GM21390 (cell line): ENCODE measurements at regions not wholly inside any gene's neighbourhood (a gene's known extent, or its start where the extent isn't known, plus 50 kb on each side); places are given as distances from the start of the nearest gene placed in this dataset.

Experiments
- ATAC-seq: cut with Tn5 transposase; IDR thresholded peaks from one replicate; pipeline ENCODE4 v1.9.1; 2021; ENCODE audit not compliant: unreplicated experiment

GRCh38 chr18:67241299-67241698, 275.2 kb downstream of the DSEL start:
- no peak for ATAC-seq

DNA sequence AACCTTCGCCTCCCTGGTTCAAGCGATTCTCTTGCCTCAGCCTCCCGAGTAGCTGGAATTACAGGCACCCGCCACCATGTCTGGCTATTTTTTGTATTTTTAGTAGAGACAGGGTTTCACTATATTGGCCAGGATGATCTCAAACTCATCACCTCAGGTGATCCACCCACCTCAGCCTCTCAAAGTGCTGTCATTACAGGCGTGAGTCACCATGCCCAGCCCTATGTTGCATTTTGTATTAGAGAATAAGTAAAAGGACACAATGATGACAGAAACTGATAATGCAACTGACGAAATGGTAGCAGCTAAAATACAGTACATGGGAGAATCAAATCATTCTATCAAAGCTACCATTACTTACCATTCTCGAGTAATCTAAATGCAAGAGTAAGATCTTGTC, 276.7 kb downstream of the DSEL start:
- ATAC-seq, result no peak

DNA sequence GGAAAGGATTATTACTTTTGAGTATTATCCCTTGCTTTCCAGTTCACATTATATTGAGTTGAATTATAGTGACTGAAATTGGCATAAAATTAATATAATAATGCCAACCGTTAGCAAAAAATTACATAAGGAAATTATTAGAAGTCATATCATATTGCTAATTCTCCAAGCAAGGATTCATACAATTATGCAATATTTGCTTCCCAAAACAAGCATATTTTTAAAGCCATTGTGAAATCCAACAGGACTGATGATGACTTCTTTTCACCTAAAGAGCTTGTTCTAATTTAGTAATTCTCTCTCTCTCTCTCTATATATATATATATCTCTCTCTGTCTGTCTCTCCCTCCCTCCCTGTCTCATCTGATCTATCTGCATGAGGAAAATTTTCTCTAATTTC, 283.5 kb downstream of the DSEL start:
- ATAC-seq, result no peak

GRCh38 chr18:67232406-67232805, 284.1 kb downstream of the DSEL start:
- ATAC-seq, result no peak

DNA sequence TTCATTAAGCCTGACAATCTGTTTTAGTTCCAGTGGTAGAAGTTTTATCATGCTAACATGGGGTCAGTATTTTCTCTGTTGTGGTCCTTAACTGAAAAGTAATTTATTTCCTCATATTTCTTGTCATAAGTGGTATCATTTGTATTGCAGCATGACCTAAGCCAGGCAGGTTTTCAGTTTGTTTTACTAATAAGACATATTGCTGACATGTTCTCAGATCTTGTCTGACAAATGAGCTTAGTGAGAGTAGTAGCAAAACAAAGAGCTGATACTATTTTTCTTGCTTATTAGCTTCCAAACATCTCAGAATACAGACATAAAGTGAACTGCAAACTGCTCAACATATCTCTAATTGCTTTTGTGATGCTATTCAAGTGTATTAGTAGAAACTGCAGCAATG, 293.6 kb downstream of the DSEL start:
- ATAC-seq, result no peak

GRCh38 chr18:67219821-67220220, 296.7 kb downstream of the DSEL start:
- no peak for ATAC-seq

DNA sequence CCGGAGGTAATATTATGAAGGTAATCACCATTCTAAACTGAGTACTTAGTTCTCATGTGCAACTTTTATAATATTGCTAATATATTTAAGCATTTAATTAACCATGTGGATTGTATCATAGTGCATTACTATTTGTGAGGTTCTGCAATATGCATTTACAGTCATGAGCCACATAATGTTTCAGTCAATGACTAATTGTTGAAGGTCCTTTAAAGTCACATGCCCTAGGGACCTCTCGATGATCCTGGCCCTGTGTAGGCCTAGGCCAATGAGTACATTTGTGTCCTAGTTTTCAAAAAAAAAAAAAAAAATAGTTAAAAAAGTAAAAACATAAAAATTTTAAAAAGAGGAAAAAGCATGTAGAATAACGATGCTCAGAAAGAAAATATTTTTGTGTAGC, 298.0 kb downstream of the DSEL start:
- no peak for ATAC-seq

- peak; percentile 81 for ATAC-seq
Measured at GRCh38 chr18:67217551-67218166, 298.9 kb downstream of the DSEL start.

DNA sequence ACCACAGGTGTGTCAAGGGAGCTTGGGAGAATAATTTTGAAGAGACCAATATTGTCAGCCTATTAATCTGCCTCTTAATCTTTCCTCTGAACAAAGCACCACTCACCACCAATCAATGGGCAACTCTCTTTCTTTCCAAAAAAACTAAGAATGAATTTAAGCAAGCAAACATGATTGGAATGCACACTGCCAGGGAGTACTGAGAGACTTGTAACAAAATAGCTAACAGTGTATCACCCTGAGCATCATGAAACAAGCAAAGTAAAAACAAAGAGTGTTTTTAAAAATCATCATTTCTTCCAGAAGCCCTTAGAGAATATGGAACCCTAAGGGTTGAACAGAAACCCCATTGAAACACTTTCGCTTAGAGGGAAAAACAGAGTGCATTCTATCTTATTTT, 299.7 kb downstream of the DSEL start:
- no peak for ATAC-seq

- no peak for ATAC-seq
Measured at GRCh38 chr18:67215686-67216085, 300.8 kb downstream of the DSEL start.

DNA sequence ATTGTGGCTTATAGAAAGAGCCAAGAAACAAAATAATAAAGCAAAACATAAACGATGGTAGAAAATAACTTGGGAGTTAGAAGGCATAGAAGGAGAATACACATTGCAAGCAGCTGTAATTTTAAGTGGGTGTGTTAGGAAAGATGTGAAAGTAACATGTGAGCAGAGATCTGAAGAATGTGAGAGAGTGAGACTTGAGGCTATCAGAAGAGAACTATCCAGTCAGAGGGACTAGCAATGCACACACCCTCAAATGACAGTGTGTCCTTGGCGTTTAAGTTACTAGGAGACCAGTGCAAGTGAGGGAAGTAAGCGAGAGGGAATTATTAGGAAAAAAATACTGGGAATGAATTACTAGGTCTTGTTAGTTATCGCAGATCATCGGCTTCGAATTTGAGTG, 304.9 kb downstream of the DSEL start:
- ATAC-seq, result no peak

DNA sequence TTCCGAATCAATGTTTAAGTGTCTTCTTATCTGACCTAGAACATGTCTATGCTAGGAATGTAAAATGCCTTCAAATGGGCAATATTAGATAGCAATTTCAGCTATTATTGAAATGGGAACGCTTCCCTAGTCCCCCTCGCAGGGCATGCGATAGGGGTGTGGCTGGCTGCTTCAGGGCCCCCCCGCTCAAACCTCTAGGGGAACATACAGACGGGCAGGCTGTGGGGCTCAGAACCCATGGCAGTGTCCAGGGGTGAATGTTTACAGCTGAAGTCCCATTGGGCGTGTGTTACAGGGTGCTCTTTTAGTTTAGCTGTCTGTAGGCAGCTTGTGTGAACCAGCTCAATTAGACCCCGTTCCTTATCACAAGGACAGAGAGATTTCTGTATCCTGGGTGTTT, 315.9 kb downstream of the DSEL start:
- no peak for ATAC-seq

DNA sequence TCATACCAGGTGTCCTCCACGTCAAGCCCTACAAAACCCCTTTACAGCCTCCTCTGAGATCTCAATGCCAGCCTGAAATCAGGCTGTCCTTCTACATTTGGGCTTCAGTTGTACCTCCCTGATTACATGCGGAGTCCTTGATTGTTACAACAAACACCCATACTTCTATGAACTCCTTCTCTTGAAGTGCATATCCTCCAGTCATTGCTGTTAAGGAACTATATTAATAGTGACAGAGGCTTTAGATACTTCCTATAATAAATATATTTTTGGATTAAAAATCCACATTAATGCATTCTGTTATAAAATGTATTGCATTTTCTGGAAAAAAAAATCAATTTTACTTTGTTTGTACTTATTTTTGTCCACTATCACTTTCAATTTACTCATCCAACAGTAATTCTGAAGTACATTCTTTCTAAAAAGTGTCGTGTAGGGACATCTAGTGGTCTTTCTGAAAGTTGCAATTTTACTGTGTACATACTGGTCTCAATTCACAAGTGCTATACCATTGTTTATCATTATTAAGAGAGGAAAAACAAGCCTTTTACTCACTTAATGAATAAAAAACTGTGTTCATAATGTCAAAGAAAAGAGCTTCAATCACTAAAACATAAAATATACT, 316.4 kb downstream of the DSEL start:
- ATAC-seq, result peak; percentile 98

- ATAC-seq, result no peak
Measured at GRCh38 chr18:67194886-67195285, 321.6 kb downstream of the DSEL start.

DNA sequence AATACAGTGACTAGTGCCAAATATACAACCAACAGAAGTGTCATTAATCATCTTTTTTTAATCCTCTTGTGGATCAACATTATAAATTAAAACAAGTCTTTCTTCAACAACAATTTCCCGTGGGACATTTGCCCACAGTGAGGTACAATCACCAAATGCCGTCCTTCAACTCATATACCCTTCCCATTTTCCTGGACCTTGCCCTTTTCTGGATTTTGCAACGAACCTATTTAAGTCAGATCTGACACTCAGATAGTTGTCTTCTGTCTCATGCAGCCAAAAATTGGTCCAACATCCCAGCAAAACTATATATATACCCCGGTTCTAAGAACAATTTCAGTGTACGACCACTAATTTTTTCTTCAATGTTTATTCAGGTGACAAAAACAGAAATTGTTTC, 324.0 kb downstream of the DSEL start:
- no peak for ATAC-seq

DNA sequence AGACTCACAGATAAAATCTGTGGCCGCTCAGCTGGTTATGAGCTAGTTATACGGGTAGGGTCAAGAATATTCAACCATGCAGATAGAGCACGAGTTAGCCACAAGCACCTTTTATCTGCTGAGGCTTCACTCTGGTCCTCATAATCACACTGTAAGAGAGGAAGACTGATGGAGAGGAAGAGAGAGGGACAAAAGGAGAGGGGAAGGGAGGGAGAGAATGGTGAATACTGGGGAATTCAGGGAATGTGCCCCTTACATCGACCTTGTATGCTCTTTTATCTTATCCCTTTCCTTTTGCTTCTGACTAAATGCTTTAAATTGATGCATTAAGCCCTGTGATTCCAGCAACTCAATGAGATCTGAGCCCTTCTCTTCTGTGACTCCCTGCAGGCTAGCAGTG, 333.1 kb downstream of the DSEL start:
- no peak for ATAC-seq

- no peak for ATAC-seq
Measured at GRCh38 chr18:67179726-67180125, 336.8 kb downstream of the DSEL start.

- no peak for ATAC-seq
Measured at GRCh38 chr18:67159662-67160061, 356.9 kb downstream of the DSEL start.

DNA sequence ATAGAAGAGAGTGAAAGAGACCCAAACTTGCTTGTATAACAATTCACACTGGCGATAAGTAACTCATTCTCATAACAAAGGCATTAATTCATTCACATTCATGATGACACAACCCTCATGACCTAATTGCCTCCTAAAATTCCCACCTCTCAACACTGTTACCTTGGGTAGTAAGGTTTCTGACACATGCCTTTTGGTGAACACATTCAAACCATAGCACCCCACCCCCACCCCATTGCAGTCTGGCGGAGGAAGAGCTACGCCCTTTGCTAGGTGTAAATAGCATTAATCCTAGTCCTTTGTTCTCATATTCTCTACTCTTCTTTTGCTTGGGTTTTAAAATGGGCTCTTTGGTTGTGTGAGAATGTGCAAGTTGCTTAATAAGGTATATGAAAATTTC, 361.5 kb downstream of the DSEL start:
- ATAC-seq, result no peak

GRCh38 chr18:67151366-67151765, 365.2 kb downstream of the DSEL start:
- no peak for ATAC-seq

- no peak for ATAC-seq
Measured at GRCh38 chr18:67145586-67146292, 370.8 kb downstream of the DSEL start.

GRCh38 chr18:67144329-67144728, 372.2 kb downstream of the DSEL start:
- no peak for ATAC-seq

DNA sequence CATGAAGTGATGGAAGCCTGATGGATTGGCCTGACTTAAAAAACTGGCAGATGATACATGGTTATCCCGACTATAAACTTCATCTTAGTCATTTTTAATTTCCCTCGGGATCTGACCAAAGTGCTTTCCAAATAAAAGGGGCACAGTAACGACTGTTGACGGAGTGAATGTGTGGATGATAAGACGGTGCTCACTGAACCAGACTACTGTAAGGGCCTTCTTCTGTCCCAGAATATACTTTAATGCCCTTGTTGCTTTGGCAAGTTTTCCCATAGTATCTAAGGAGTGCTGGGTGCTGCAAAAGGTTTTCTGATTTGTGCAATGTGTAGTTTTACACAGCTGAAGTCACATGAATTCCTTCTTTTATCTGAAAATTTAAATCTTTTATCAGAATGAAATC, 373.5 kb downstream of the DSEL start:
- no peak for ATAC-seq
